ENCODE measurements at regions not wholly inside any gene's neighbourhood (a gene's known extent, or its start where the extent isn't known, plus 50 kb on each side); places are given as distances from the start of the nearest gene placed in this dataset.
"Not testable (repeated sequence)": the region's sequence is repeated elsewhere in the genome, so short reads cannot be mapped to it uniquely, and the experiment has no call there.

DNA sequence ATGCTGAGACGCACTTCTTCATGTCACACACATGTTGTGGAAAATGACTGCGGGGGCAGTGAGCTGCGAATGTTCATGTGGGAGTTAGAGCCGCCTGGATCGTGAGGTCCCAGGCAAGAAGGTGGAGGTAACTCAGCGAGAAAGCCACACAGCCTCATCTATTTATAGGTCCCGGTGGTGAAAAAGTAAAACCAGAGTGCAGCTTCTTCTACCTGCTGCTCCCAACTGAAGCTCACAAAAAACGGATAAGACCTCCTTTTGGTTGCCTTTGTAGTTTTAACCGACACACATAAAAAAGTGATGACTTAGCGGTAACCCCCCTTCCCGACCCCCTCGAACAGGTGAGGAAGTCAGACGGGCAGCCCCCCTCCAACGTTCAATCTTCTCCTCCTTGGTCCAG is 276.9 kb downstream of the GATA3 start:
- Histone ChIP-seq H3K9me3 (ENCODE audit: control insufficient read depth, insufficient read depth, low read length) (no peaks in the 10 kb centered on the region), H3K36me3 (ENCODE audit: control insufficient read depth, insufficient read depth, low read length) (no peaks in the 10 kb centered on the region), H3K4me1 (ENCODE audit: control insufficient read depth, insufficient read depth, low read length) (no peaks in the 10 kb centered on the region), H3K27ac (ENCODE audit: low read length) (no peak overlapping the region), H3K4me3 (ENCODE audit: low read length) (no peak overlapping the region), H3K27me3 (ENCODE audit: control insufficient read depth, insufficient read depth, low read length) (peaks cover 4% of the 10 kb centered on the region; the same call in 1 of the 2 replicates)
- no peak for DNase-seq (ENCODE audit: low read depth, low spot score)
- WGBS (ENCODE audit: insufficient coverage, insufficient read length) = no CpG with 5 or more reads among the region's 14 CpGs

- WGBS (ENCODE audit: insufficient coverage, insufficient read length) = no CpG with 5 or more reads among the region's 34 CpGs
Measured at GRCh38 chr10:8331896-8332729, 277.6 kb downstream of the GATA3 start.

DNA sequence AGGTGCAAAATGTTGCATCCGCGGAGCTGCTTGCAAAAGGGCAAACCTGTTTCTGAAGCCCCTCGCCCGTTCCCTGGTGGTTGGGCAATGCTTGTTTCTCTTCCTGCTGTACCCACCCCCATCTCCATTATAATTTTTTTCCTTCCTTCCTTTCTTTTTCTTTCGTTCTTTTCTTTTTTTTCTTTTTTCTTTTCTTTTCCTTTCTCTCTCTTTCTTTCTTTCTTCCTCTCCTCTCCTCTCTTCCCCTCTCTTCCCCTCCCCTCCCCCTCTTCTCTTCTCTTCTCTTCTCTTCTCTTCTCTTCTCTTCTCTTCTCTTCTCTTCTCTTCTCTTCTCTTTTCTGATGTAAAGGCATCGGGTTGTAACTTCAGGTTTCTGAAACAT is 278.2 kb downstream of the GATA3 start:
- H3K27ac ChIP-seq (ENCODE audit: low read length) = no peak overlapping the region
- no peak for DNase-seq (ENCODE audit: low read depth, low spot score)
- H3K4me1 ChIP-seq (ENCODE audit: control insufficient read depth, insufficient read depth, low read length) = no peaks in the 10 kb centered on the region
- peak overlapping the region; percentile 23; the same call in 1 of the 2 replicates for H3K4me3 ChIP-seq (ENCODE audit: low read length)
- H3K9me3 ChIP-seq (ENCODE audit: control insufficient read depth, insufficient read depth, low read length) = no peaks in the 10 kb centered on the region
- WGBS (ENCODE audit: insufficient coverage, insufficient read length) = 94% methylated on average over 1 of the region's 6 CpGs
- no peaks in the 10 kb centered on the region for H3K36me3 ChIP-seq (ENCODE audit: control insufficient read depth, insufficient read depth, low read length)
- H3K27me3 ChIP-seq (ENCODE audit: control insufficient read depth, insufficient read depth, low read length) = peaks cover 4% of the 10 kb centered on the region; the same call in 1 of the 2 replicates

More at GRCh38 chr10:8331896-8332729, 277.6 kb downstream of the GATA3 start:
- H3K4me3 ChIP-seq (ENCODE audit: low read length) = peak overlapping the region; percentile 23; the same call in 1 of the 2 replicates
- no peak overlapping the region for H3K27ac ChIP-seq (ENCODE audit: low read length)
- H3K4me1 ChIP-seq (ENCODE audit: control insufficient read depth, insufficient read depth, low read length) = no peaks in the 10 kb centered on the region
- peaks cover 4% of the 10 kb centered on the region; the same call in 1 of the 2 replicates for H3K27me3 ChIP-seq (ENCODE audit: control insufficient read depth, insufficient read depth, low read length)
- no peaks in the 10 kb centered on the region for H3K9me3 ChIP-seq (ENCODE audit: control insufficient read depth, insufficient read depth, low read length)
- peak; percentile 16 for DNase-seq (ENCODE audit: low read depth, low spot score)
- H3K36me3 ChIP-seq (ENCODE audit: control insufficient read depth, insufficient read depth, low read length) = no peaks in the 10 kb centered on the region

DNA sequence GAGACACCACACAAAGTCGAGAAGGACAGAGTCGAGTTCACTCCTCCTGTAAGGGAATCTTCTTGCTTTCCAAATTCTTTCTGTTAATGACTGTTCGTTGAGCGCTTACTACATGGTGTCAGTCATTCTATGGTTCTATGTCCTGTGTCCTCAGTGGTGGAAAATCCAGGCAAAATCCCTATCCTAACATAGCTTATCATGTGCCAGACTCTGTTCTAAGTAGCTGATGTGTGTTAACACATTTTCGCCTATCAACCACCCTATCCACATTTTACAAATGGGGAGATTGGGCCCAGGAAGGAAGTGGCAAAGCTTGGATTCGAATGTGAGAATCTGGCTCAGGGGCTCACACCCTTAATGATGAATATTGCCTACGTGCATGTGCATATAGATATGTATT is 280.1 kb downstream of the GATA3 start:
- Histone ChIP-seq H3K4me3 (ENCODE audit: low read length) (no peak overlapping the region), H3K27ac (ENCODE audit: low read length) (no peak overlapping the region), H3K27me3 (ENCODE audit: control insufficient read depth, insufficient read depth, low read length) (peaks cover 4% of the 10 kb centered on the region; the same call in 1 of the 2 replicates), H3K36me3 (ENCODE audit: control insufficient read depth, insufficient read depth, low read length) (no peaks in the 10 kb centered on the region), H3K4me1 (ENCODE audit: control insufficient read depth, insufficient read depth, low read length) (no peaks in the 10 kb centered on the region), H3K9me3 (ENCODE audit: control insufficient read depth, insufficient read depth, low read length) (no peaks in the 10 kb centered on the region)
- no CpG with 5 or more reads among the region's 7 CpGs for WGBS (ENCODE audit: insufficient coverage, insufficient read length)
- DNase-seq (ENCODE audit: low read depth, low spot score) = no peak

GRCh38 chr10:8336629-8337331 is 282.3 kb downstream of the GATA3 start:
- Histone ChIP-seq H3K36me3 (ENCODE audit: control insufficient read depth, insufficient read depth, low read length) (no peaks in the 10 kb centered on the region), H3K4me1 (ENCODE audit: control insufficient read depth, insufficient read depth, low read length) (no peaks in the 10 kb centered on the region), H3K27me3 (ENCODE audit: control insufficient read depth, insufficient read depth, low read length) (peaks cover 4% of the 10 kb centered on the region; the same call in 1 of the 2 replicates), H3K4me3 (ENCODE audit: low read length) (no peak overlapping the region), H3K27ac (ENCODE audit: low read length) (no peak overlapping the region), H3K9me3 (ENCODE audit: control insufficient read depth, insufficient read depth, low read length) (no peaks in the 10 kb centered on the region)
- no peak for DNase-seq (ENCODE audit: low read depth, low spot score)
- WGBS (ENCODE audit: insufficient coverage, insufficient read length) = no CpG with 5 or more reads among the region's 19 CpGs

DNA sequence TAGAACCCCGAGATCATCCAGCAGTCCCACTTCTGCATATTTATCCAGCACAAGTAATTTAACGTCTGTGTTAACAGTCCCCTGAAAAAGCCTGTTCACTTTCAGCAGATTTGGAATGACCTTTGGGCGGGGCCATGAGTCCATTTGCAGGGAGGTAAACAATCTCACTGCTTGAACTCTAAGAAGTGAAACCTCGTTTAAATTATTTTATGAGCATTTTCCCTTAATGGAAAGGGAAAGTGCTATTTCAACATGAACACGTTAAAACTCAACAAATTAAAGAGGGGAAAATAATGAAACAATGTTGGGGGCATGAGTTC is 282.8 kb downstream of the GATA3 start:
- WGBS (ENCODE audit: insufficient coverage, insufficient read length) = no CpG with 5 or more reads among the region's 5 CpGs
- Histone ChIP-seq H3K4me3 (ENCODE audit: low read length) (no peak overlapping the region), H3K36me3 (ENCODE audit: control insufficient read depth, insufficient read depth, low read length) (no peaks in the 10 kb centered on the region), H3K27ac (ENCODE audit: low read length) (no peak overlapping the region), H3K27me3 (ENCODE audit: control insufficient read depth, insufficient read depth, low read length) (no peaks in the 10 kb centered on the region; the same call in 1 of the 2 replicates), H3K9me3 (ENCODE audit: control insufficient read depth, insufficient read depth, low read length) (no peaks in the 10 kb centered on the region), H3K4me1 (ENCODE audit: control insufficient read depth, insufficient read depth, low read length) (no peaks in the 10 kb centered on the region)
- no peak for DNase-seq (ENCODE audit: low read depth, low spot score)

- Histone ChIP-seq H3K4me3 (ENCODE audit: low read length) (no peak overlapping the region), H3K36me3 (ENCODE audit: control insufficient read depth, insufficient read depth, low read length) (no peaks in the 10 kb centered on the region), H3K9me3 (ENCODE audit: control insufficient read depth, insufficient read depth, low read length) (no peaks in the 10 kb centered on the region), H3K27ac (ENCODE audit: low read length) (no peak overlapping the region), H3K4me1 (ENCODE audit: control insufficient read depth, insufficient read depth, low read length) (no peaks in the 10 kb centered on the region), H3K27me3 (ENCODE audit: control insufficient read depth, insufficient read depth, low read length) (no peaks in the 10 kb centered on the region)
- no CpG with 5 or more reads among the region's 4 CpGs for WGBS (ENCODE audit: insufficient coverage, insufficient read length)
- DNase-seq (ENCODE audit: low read depth, low spot score) = no peak
Measured at GRCh38 chr10:8338177-8338766, 283.8 kb downstream of the GATA3 start.

DNA sequence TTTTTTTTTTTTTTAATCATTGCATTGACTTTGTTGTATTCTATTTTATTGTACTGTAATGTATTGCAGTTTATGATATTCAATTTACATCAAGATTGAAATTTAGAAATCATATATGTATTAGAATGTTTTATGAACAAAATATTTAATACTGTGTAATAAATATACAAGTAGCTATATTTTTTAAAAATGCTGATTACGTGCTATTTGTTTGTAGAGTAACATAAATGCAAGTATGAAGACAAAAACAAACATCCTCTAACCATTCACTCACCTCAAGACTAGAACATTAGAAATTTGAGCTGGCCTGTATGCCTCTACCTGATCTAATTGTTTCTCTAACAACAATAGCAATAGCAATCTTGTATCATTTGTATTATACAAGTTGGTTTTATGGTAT is 290.3 kb downstream of the GATA3 start:
- H3K9me3 ChIP-seq (ENCODE audit: control insufficient read depth, insufficient read depth, low read length) = no peaks in the 10 kb centered on the region
- no CpG with 5 or more reads among the region's 1 CpG for WGBS (ENCODE audit: insufficient coverage, insufficient read length)
- peaks cover 2% of the 10 kb centered on the region for H3K4me1 ChIP-seq (ENCODE audit: control insufficient read depth, insufficient read depth, low read length)
- no peaks in the 10 kb centered on the region for H3K27me3 ChIP-seq (ENCODE audit: control insufficient read depth, insufficient read depth, low read length)
- no peak for DNase-seq (ENCODE audit: low read depth, low spot score)
- H3K36me3 ChIP-seq (ENCODE audit: control insufficient read depth, insufficient read depth, low read length) = no peaks in the 10 kb centered on the region
- no peak overlapping the region for H3K4me3 ChIP-seq (ENCODE audit: low read length)
- H3K27ac ChIP-seq (ENCODE audit: low read length) = no peak overlapping the region

DNA sequence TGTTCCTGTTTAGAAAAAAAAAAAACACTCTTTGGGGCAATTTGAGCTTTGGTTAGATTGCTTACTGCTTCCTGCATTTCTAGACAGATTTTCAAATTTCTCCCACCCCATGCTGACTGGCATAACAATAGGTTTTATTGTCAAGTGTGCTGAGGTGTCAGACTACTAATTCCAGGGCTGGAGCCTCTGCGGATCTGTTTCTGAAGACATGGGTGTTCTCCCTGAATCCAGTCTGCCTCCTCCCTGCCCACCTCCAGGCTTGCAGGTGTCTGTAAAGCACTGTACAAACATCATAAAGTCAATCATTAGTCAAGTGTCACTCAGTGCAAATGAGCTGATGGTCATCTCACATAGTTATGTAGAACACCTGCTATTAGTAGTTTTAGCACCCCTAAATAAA is 292.4 kb downstream of the GATA3 start:
- Histone ChIP-seq H3K36me3 (ENCODE audit: control insufficient read depth, insufficient read depth, low read length) (no peaks in the 10 kb centered on the region), H3K27me3 (ENCODE audit: control insufficient read depth, insufficient read depth, low read length) (no peaks in the 10 kb centered on the region), H3K9me3 (ENCODE audit: control insufficient read depth, insufficient read depth, low read length) (no peaks in the 10 kb centered on the region), H3K4me1 (ENCODE audit: control insufficient read depth, insufficient read depth, low read length) (peaks cover 2% of the 10 kb centered on the region), H3K27ac (ENCODE audit: low read length) (no peak overlapping the region), H3K4me3 (ENCODE audit: low read length) (no peak overlapping the region)
- DNase-seq (ENCODE audit: low read depth, low spot score) = no peak
- no CpG with 5 or more reads among the region's 1 CpG for WGBS (ENCODE audit: insufficient coverage, insufficient read length)

- not testable (repeated sequence) for H3K4me1 ChIP-seq (ENCODE audit: control insufficient read depth, insufficient read depth, low read length); H3K27me3 ChIP-seq (ENCODE audit: control insufficient read depth, insufficient read depth, low read length); H3K27ac ChIP-seq (ENCODE audit: low read length); DNase-seq (ENCODE audit: low read depth, low spot score); H3K36me3 ChIP-seq (ENCODE audit: control insufficient read depth, insufficient read depth, low read length); H3K9me3 ChIP-seq (ENCODE audit: control insufficient read depth, insufficient read depth, low read length); H3K4me3 ChIP-seq (ENCODE audit: low read length)
- WGBS (ENCODE audit: insufficient coverage, insufficient read length) = no CpG with 5 or more reads among the region's 4 CpGs
Measured at GRCh38 chr10:8347614-8348013, 293.1 kb downstream of the GATA3 start.

Data from iPS DF 6.9 (cell line).